ENCODE measurements at regions not wholly inside any gene's neighbourhood (a gene's known extent, or its start where the extent isn't known, plus 50 kb on each side); places are given as distances from the start of the nearest gene placed in this dataset.

- no peak for TF ChIP-seq CTCF (IDR thresholded peaks at IDR 0.05; ENCODE audit: insufficient read depth, low read depth, low read length)
- no peak for TF ChIP-seq EZH2 (IDR thresholded peaks at IDR 0.05; ENCODE audit: insufficient read depth, low read length)
Observed at GRCh38 chr4:15161439-15161838, 159.2 kb downstream of the CPEB2 start.

Measured in astrocyte (in vitro differentiated cells and primary cell).